SU-DHL-6 (cell line): ENCODE measurements at regions not wholly inside any gene's neighbourhood (a gene's known extent, or its start where the extent isn't known, plus 50 kb on each side); places are given as distances from the start of the nearest gene placed in this dataset.

Experiments
- H2AFZ ChIP-seq: fragments of 200-600 bp; sonication (generic); 2 replicates; pipeline ENCODE4 v1.6.1; 2014; ENCODE audit warnings: low read depth, mild to moderate bottlenecking, moderate library complexity, mixed read lengths, antibody characterized with exemption, low read length; ENCODE audit not compliant: severe bottlenecking
- H3F3A ChIP-seq: fragments of 200-600 bp; shearing (Covaris generic); 2 replicates; pipeline ENCODE4 v1.6.0; 2016; ENCODE audit warnings: antibody characterized with exemption, mild to moderate bottlenecking; ENCODE audit not compliant: insufficient read depth
- H3K27ac ChIP-seq: fragments of 200-600 bp; sonication (generic); 2 replicates; pipeline ENCODE4 v1.5.1; 2016; ENCODE audit warnings: low read depth, mild to moderate bottlenecking, low read length, moderate library complexity, mixed read lengths
- H3K27me3 ChIP-seq: fragments of 200-600 bp; sonication (generic), shearing (Covaris generic); 2 replicates; pipeline ENCODE4 v1.6.0; 2014; ENCODE audit warnings: mild to moderate bottlenecking, low read length
- H3K36me3 ChIP-seq: fragments of 200-600 bp; sonication (generic); 2 replicates; pipeline ENCODE4 v1.6.1; 2014; ENCODE audit warnings: mild to moderate bottlenecking, low read length, mixed read lengths
- H3K4me2 ChIP-seq: fragments of 300-600, 200-600 bp; shearing (Covaris generic), sonication (generic); 2 replicates; pipeline ENCODE4 v1.6.0; 2014; ENCODE audit warnings: low read length, low read depth, mild to moderate bottlenecking; ENCODE audit not compliant: poor library complexity, severe bottlenecking
- H3K4me3 ChIP-seq: fragments of 200-600 bp; sonication (generic); 2 replicates; pipeline ENCODE4 v1.5.1; 2014; ENCODE audit warnings: antibody characterized with exemption, low read length, mild to moderate bottlenecking, mixed read lengths; ENCODE audit not compliant: insufficient read depth, poor library complexity, severe bottlenecking
- H3K79me2 ChIP-seq: fragments of 200-600 bp; sonication (generic); 2 replicates; pipeline ENCODE4 v1.6.1; 2014; ENCODE audit warnings: mild to moderate bottlenecking, low read length, moderate library complexity; ENCODE audit not compliant: insufficient read depth
- H3K9ac ChIP-seq: fragments of 200-600 bp; sonication (generic); 2 replicates; pipeline ENCODE4 v1.7.0; 2014; ENCODE audit warnings: mild to moderate bottlenecking, low read length
- H3K9me2 ChIP-seq: fragments of 200-600 bp; sonication (generic); replicated peaks from 2 replicates; pipeline ENCODE4 v1.6.1; 2014; ENCODE audit warnings: low read length; ENCODE audit not compliant: insufficient read depth
- H3K9me3 ChIP-seq: fragments of 200-600 bp; sonication (generic); 2 replicates; pipeline ENCODE4 v1.6.1; 2014; ENCODE audit warnings: low read length, mixed read lengths; ENCODE audit not compliant: insufficient read depth
- H4K20me1 ChIP-seq: fragments of 200-600 bp; sonication (generic); 2 replicates; pipeline ENCODE4 v1.6.1; 2014; ENCODE audit warnings: low read depth, mild to moderate bottlenecking, antibody characterized with exemption, low read length, moderate library complexity, mixed read lengths
- CTCF ChIP-seq: fragments of 200-600 bp; sonication (generic); IDR thresholded peaks from one replicate; pipeline ENCODE4 v1.5.1; 2017; ENCODE audit warnings: antibody characterized with exemption, mild to moderate bottlenecking, low read length, moderate library complexity; ENCODE audit not compliant: insufficient read depth, poor library complexity, severe bottlenecking
- EZH2phosphoT487 ChIP-seq: fragments of 200-600 bp; sonication (generic), shearing (Covaris generic); conservative IDR thresholded peaks from 2 replicates; pipeline ENCODE4 v1.6.1; 2018; ENCODE audit warnings: mild to moderate bottlenecking, antibody characterized with exemption, low read length, moderate library complexity, mixed read lengths

GRCh38 chr13:21956666-21957065 is 285.8 kb downstream of the FGF9 start:
- Histone ChIP-seq H3K9me3 (no peaks in the 10 kb centered on the region), H3F3A (no peaks in the 10 kb centered on the region), H3K4me2 (no peak overlapping the region), H2AFZ (no peak overlapping the region), H3K4me3 (no peak overlapping the region), H3K36me3 (no peaks in the 10 kb centered on the region), H3K9me2 (no peaks in the 10 kb centered on the region), H3K79me2 (no peaks in the 10 kb centered on the region), H3K9ac (no peak overlapping the region), H4K20me1 (no peaks in the 10 kb centered on the region), H3K27ac (no peak overlapping the region), H3K27me3 (no peaks in the 10 kb centered on the region)
- TF ChIP-seq EZH2phosphoT487 (no peak), CTCF (no peak)

- H3K9ac ChIP-seq = no peak overlapping the region
- H2AFZ ChIP-seq = no peak overlapping the region
- H3K4me2 ChIP-seq = no peak overlapping the region
- H3K4me3 ChIP-seq = no peak overlapping the region
- H3K9me2 ChIP-seq = no peaks in the 10 kb centered on the region
- H3K27ac ChIP-seq = no peak overlapping the region
- H3K9me3 ChIP-seq = no peaks in the 10 kb centered on the region
- TF ChIP-seq CTCF (no peak), EZH2phosphoT487 (no peak)
- no peaks in the 10 kb centered on the region for H3K27me3 ChIP-seq
- H3K36me3 ChIP-seq = no peaks in the 10 kb centered on the region
- no peaks in the 10 kb centered on the region for H3K79me2 ChIP-seq
- H3F3A ChIP-seq = no peaks in the 10 kb centered on the region
- H4K20me1 ChIP-seq = no peaks in the 10 kb centered on the region
Observed at GRCh38 chr13:21957833-21958232, 287.0 kb downstream of the FGF9 start.

GRCh38 chr13:21960108-21960507 is 289.2 kb downstream of the FGF9 start:
- Histone ChIP-seq H3K27ac (no peak overlapping the region), H3K9me3 (no peaks in the 10 kb centered on the region), H3K9ac (no peak overlapping the region), H3K4me3 (no peak overlapping the region), H3K27me3 (no peaks in the 10 kb centered on the region), H3K79me2 (no peaks in the 10 kb centered on the region), H4K20me1 (no peaks in the 10 kb centered on the region), H3F3A (no peaks in the 10 kb centered on the region), H3K4me2 (no peak overlapping the region), H3K36me3 (no peaks in the 10 kb centered on the region), H2AFZ (no peak overlapping the region), H3K9me2 (no peaks in the 10 kb centered on the region)
- no peak for TF ChIP-seq CTCF
- no peak for TF ChIP-seq EZH2phosphoT487

GRCh38 chr13:21964686-21965085 is 293.8 kb downstream of the FGF9 start:
- no peak overlapping the region for H3K4me3 ChIP-seq
- no peaks in the 10 kb centered on the region for H3K9me3 ChIP-seq
- H3K27me3 ChIP-seq = no peaks in the 10 kb centered on the region
- H3K36me3 ChIP-seq = no peaks in the 10 kb centered on the region
- H4K20me1 ChIP-seq = no peaks in the 10 kb centered on the region
- no peaks in the 10 kb centered on the region for H3K79me2 ChIP-seq
- H3K9me2 ChIP-seq = no peaks in the 10 kb centered on the region
- no peak overlapping the region for H3K27ac ChIP-seq
- no peak overlapping the region for H3K9ac ChIP-seq
- no peaks in the 10 kb centered on the region for H3F3A ChIP-seq
- H3K4me2 ChIP-seq = no peak overlapping the region
- no peak for TF ChIP-seq CTCF
- no peak for TF ChIP-seq EZH2phosphoT487
- H2AFZ ChIP-seq = no peak overlapping the region
